Psoas muscle (tissue), 7 donors: ENCODE measurements at regions not wholly inside any gene's neighbourhood (a gene's known extent, or its start where the extent isn't known, plus 50 kb on each side); places are given as distances from the start of the nearest gene placed in this dataset.
"Not testable (repeated sequence)": the region's sequence is repeated elsewhere in the genome, so short reads cannot be mapped to it uniquely, and the experiment has no call there.

Experiments
- ATAC-seq, 4 donors: fragments of 200-7000 bp; cut with Tn5 transposase; one replicate each; pipeline ENCODE4 v1.9.1; 2020; ENCODE audit warnings: moderate library complexity in 3 of 4, mild to moderate bottlenecking in 2 of 4
- DNase-seq, 2 donors: peaks; one replicate each; pipeline ENCODE4 v3.0.0-alpha.2; 2020
- H3K27ac ChIP-seq: fragments of 200-600 bp; one replicate; pipeline ENCODE4 v1.8.0; 2022
- H3K27me3 ChIP-seq, 3 donors: fragments of 200-600 bp in 1 of 3; one replicate each; pipeline versions ENCODE4 v1.6.1 to v1.8.0; 2013 to 2022; ENCODE audit warnings: low read length in 2 of 3, mild to moderate bottlenecking in 2 of 3, moderate library complexity in 1 of 3; ENCODE audit not compliant: insufficient read depth in 3 of 3
- H3K36me3 ChIP-seq, 2 donors: fragments of 200-600 bp in 1 of 2; one replicate each; pipeline versions ENCODE4 v1.6.1 to v1.8.0; 2013 to 2022; ENCODE audit warnings: low read depth in 1 of 2, mild to moderate bottlenecking in 1 of 2, moderate library complexity in 1 of 2; ENCODE audit not compliant: insufficient read depth in 1 of 2
- H3K4me1 ChIP-seq: fragments of 200-600 bp; one replicate; pipeline ENCODE4 v1.8.0; 2022
- H3K4me3 ChIP-seq: fragments of 200-600 bp; one replicate; pipeline ENCODE4 v1.8.0; 2022; ENCODE audit warnings: mild to moderate bottlenecking
- H3K9me3 ChIP-seq: fragments of 200-600 bp; one replicate; pipeline ENCODE4 v1.8.0; 2022
- CTCF ChIP-seq: fragments of 200-600 bp; IDR thresholded peaks from one replicate; pipeline ENCODE4 v1.8.0; 2022; ENCODE audit warnings: antibody characterized with exemption
- WGBS, 3 donors: extraction: QIAGEN DNeasy Blood & Tissue Kit; methylation state at CpG; one replicate each; pipeline versions ENCODE4 v1.1.6 to v1.1.7; 2013; 5-methylcytosine and 5-hydroxymethylcytosine counted together
- intact Hi-C, 2 donors: fragments of 100-400 bp; cut with DNase I; formaldehyde crosslinking; loops; one replicate each; pipeline versions ENCODE4 v1.11.0 to v1.14.2; 2022
- donor health status: healthy with polysubstance abuse.
- donor health status: DM: no; HTN: no; CAD: no; lungs with moderate emphysema.
- donor health status: Bipolar disorder and iron deficiency.
- donor health status: healthy.
- donor health status: DM: yes; HTN: yes; CAD: no.
- donor health status: DM: no; HTN: no; CAD: no.
- donor health status: DM: yes; HTN: yes; CAD: no.

GRCh38 chr6:134809130-134809529 lies 140.8 kb downstream of the ALDH8A1 start:
- 85 to 87% (median 86%) methylated on average over 4 of the region's 4 CpGs for WGBS, 3 donors

GRCh38 chr6:134806180-134806798 lies 143.6 kb downstream of the ALDH8A1 start:
- Histone ChIP-seq H3K4me1 (no peaks in the 10 kb centered on the region), H3K27me3 (no peaks in the 10 kb centered on the region), H3K4me3 (no peak overlapping the region), H3K9me3 (no peaks in the 10 kb centered on the region), H3K27ac (no peak overlapping the region), H3K36me3 (no peaks in the 10 kb centered on the region)
- no peak for DNase-seq
- TF ChIP-seq CTCF, result no peak
- intact Hi-C loops, result no loop called here
- no peak for ATAC-seq
- 54 to 77% (median 64%) methylated on average over 5 of the region's 5 CpGs for WGBS, 3 donors

More at GRCh38 chr6:134809130-134809529, 140.8 kb downstream of the ALDH8A1 start:
- TF ChIP-seq CTCF, result no peak
- intact Hi-C loops, result no loop called here
- Histone ChIP-seq H3K4me1 (no peaks in the 10 kb centered on the region), H3K27ac (no peak overlapping the region), H3K36me3 (no peaks in the 10 kb centered on the region), H3K27me3 (no peaks in the 10 kb centered on the region), H3K9me3 (no peaks in the 10 kb centered on the region), H3K4me3 (no peak overlapping the region)
- DNase-seq (no peak), ATAC-seq (no peak)

- H3K27me3 ChIP-seq, result no peaks in the 10 kb centered on the region
- no peaks in the 10 kb centered on the region for H3K36me3 ChIP-seq
- H3K9me3 ChIP-seq, result no peaks in the 10 kb centered on the region
- no peak for TF ChIP-seq CTCF
- WGBS, 3 donors, result 83 to 88% (median 84%) methylated on average over 6 of the region's 6 CpGs
- no peak overlapping the region for H3K27ac ChIP-seq
- DNase-seq (no peak), ATAC-seq (no peak)
- peaks cover 4% of the 10 kb centered on the region for H3K4me1 ChIP-seq
- no peak overlapping the region for H3K4me3 ChIP-seq
- intact Hi-C loops, result no loop called here
These were observed 144.7 kb downstream of the ALDH8A1 start for GRCh38 chr6:134805168-134805567.

GRCh38 chr6:134804311-134804710 lies 145.6 kb downstream of the ALDH8A1 start:
- H3K27me3 ChIP-seq, result not testable (repeated sequence)

GRCh38 chr6:134802426-134803058 lies 147.4 kb downstream of the ALDH8A1 start:
- ATAC-seq (no peak), DNase-seq (no peak)
- Histone ChIP-seq H3K36me3 (no peaks in the 10 kb centered on the region), H3K4me1 (peaks cover 14% of the 10 kb centered on the region), H3K4me3 (no peak overlapping the region), H3K9me3 (no peaks in the 10 kb centered on the region), H3K27me3 (no peaks in the 10 kb centered on the region), H3K27ac (no peak overlapping the region)
- intact Hi-C loops, result no loop called here
- TF ChIP-seq CTCF, result no peak
- WGBS, 3 donors, result 71 to 97% (median 74%) methylated on average over 5 of the region's 5 CpGs

More at GRCh38 chr6:134804311-134804710, 145.6 kb downstream of the ALDH8A1 start:
- WGBS, 3 donors, result 93 to 95% (median 94%) methylated on average over 10 of the region's 10 CpGs
- H3K4me3 ChIP-seq, H3K36me3 ChIP-seq, H3K9me3 ChIP-seq, DNase-seq, H3K27ac ChIP-seq, H3K4me1 ChIP-seq, ATAC-seq, intact Hi-C loops: not testable (repeated sequence)
